DOHH2 (cell line): ENCODE measurements at regions not wholly inside any gene's neighbourhood (a gene's known extent, or its start where the extent isn't known, plus 50 kb on each side); places are given as distances from the start of the nearest gene placed in this dataset.

Experiments
- H3F3A ChIP-seq: fragments of 200-600 bp; sonication (generic), shearing (Covaris generic); 2 replicates; pipeline ENCODE4 v1.6.0; 2016; ENCODE audit warnings: antibody characterized with exemption, mild to moderate bottlenecking; ENCODE audit not compliant: control insufficient read depth, insufficient read depth
- H3K27ac ChIP-seq: fragments of 200-600 bp; sonication (generic); 2 replicates; pipeline ENCODE4 v1.5.1; 2014; ENCODE audit warnings: low read depth, mild to moderate bottlenecking, low read length, moderate library complexity
- H3K27me3 ChIP-seq: fragments of 200-600 bp; sonication (generic); 2 replicates; pipeline ENCODE4 v1.6.1; 2014; ENCODE audit warnings: mild to moderate bottlenecking, low read length, mixed read lengths; ENCODE audit not compliant: control insufficient read depth
- H3K36me3 ChIP-seq: fragments of 200-600 bp; sonication (generic); 2 replicates; pipeline ENCODE4 v1.6.1; 2014; ENCODE audit warnings: mild to moderate bottlenecking, low read length, moderate library complexity, mixed read lengths; ENCODE audit not compliant: control insufficient read depth
- H3K4me1 ChIP-seq: fragments of 200-600 bp; sonication (generic); 2 replicates; pipeline ENCODE4 v1.6.1; 2014; ENCODE audit warnings: mild to moderate bottlenecking, low read length, mixed read lengths; ENCODE audit not compliant: control insufficient read depth
- H3K4me2 ChIP-seq: fragments of 200-600 bp; sonication (generic); 2 replicates; pipeline ENCODE4 v1.6.0; 2014; ENCODE audit warnings: mild to moderate bottlenecking, low read length, moderate library complexity
- H3K4me3 ChIP-seq: fragments of 200-600 bp; sonication (generic); 2 replicates; pipeline ENCODE4 v1.5.1; 2014; ENCODE audit warnings: mild to moderate bottlenecking, low read length, mixed read lengths
- H3K79me2 ChIP-seq: fragments of 200-600 bp; sonication (generic); 2 replicates; pipeline ENCODE4 v1.6.1; 2014; ENCODE audit warnings: mild to moderate bottlenecking, low read length, mixed read lengths; ENCODE audit not compliant: control insufficient read depth
- H3K9me2 ChIP-seq: fragments of 200-600 bp; sonication (generic); replicated peaks from 2 replicates; pipeline ENCODE4 v1.6.1; 2014; ENCODE audit warnings: mild to moderate bottlenecking, low read length, mixed read lengths; ENCODE audit not compliant: control insufficient read depth
- H3K9me3 ChIP-seq: fragments of 200-600 bp; sonication (generic); 2 replicates; pipeline ENCODE4 v1.6.1; 2014; ENCODE audit warnings: antibody characterized with exemption, low read length, mixed read lengths; ENCODE audit not compliant: control insufficient read depth, insufficient read depth
- H4K20me1 ChIP-seq: fragments of 200-600 bp; sonication (generic); 2 replicates; pipeline ENCODE4 v1.6.0; 2014; ENCODE audit warnings: low read depth, mild to moderate bottlenecking, antibody characterized with exemption, low read length, moderate library complexity; ENCODE audit not compliant: control insufficient read depth, insufficient read depth
- CTCF ChIP-seq: fragments of 200-600 bp; sonication (generic); IDR thresholded peaks from one replicate; pipeline ENCODE4 v1.5.1; 2014; ENCODE audit warnings: antibody characterized with exemption, mild to moderate bottlenecking, low read depth, low read length; ENCODE audit not compliant: poor library complexity, severe bottlenecking
- EZH2phosphoT487 ChIP-seq: fragments of 200-600 bp; sonication (generic); IDR thresholded peaks from 2 replicates; pipeline ENCODE4 v1.6.1; 2017; ENCODE audit warnings: borderline replicate concordance, mild to moderate bottlenecking, antibody characterized with exemption, low read length, moderate library complexity, mixed read lengths

- H3K4me3 ChIP-seq: no peak overlapping the region
- no peaks in the 10 kb centered on the region for H3K9me3 ChIP-seq
- H4K20me1 ChIP-seq: no peaks in the 10 kb centered on the region
- H3K9me2 ChIP-seq: no peaks in the 10 kb centered on the region
- no peaks in the 10 kb centered on the region for H3K27me3 ChIP-seq
- TF ChIP-seq CTCF (no peak), EZH2phosphoT487 (no peak)
- H3K4me2 ChIP-seq: no peak overlapping the region
- no peaks in the 10 kb centered on the region for H3K79me2 ChIP-seq
- no peak overlapping the region for H3K27ac ChIP-seq
- no peaks in the 10 kb centered on the region for H3K4me1 ChIP-seq
- H3K36me3 ChIP-seq: no peaks in the 10 kb centered on the region
- H3F3A ChIP-seq: no peaks in the 10 kb centered on the region
These were observed 392.6 kb downstream of the KLF5 start for GRCh38 chr13:73451221-73452029.

- Histone ChIP-seq H3K36me3 (no peaks in the 10 kb centered on the region), H3K79me2 (no peaks in the 10 kb centered on the region), H3K4me2 (no peak overlapping the region), H3K27me3 (no peaks in the 10 kb centered on the region), H3K4me1 (no peaks in the 10 kb centered on the region), H3K4me3 (no peak overlapping the region), H3K27ac (no peak overlapping the region), H4K20me1 (no peaks in the 10 kb centered on the region), H3K9me2 (no peaks in the 10 kb centered on the region), H3K9me3 (no peaks in the 10 kb centered on the region), H3F3A (no peaks in the 10 kb centered on the region)
- TF ChIP-seq EZH2phosphoT487: no peak
- TF ChIP-seq CTCF: no peak
These were observed 391.8 kb downstream of the KLF5 start for GRCh38 chr13:73450583-73450982.

- H3K27me3 ChIP-seq: no peaks in the 10 kb centered on the region
- TF ChIP-seq EZH2phosphoT487 (no peak), CTCF (no peak)
- no peaks in the 10 kb centered on the region for H3K36me3 ChIP-seq
- H4K20me1 ChIP-seq: no peaks in the 10 kb centered on the region
- no peaks in the 10 kb centered on the region for H3K79me2 ChIP-seq
- H3K4me1 ChIP-seq: no peaks in the 10 kb centered on the region
- no peak overlapping the region for H3K27ac ChIP-seq
- H3K4me3 ChIP-seq: no peak overlapping the region
- no peaks in the 10 kb centered on the region for H3F3A ChIP-seq
- no peaks in the 10 kb centered on the region for H3K9me3 ChIP-seq
- no peaks in the 10 kb centered on the region for H3K9me2 ChIP-seq
- no peak overlapping the region for H3K4me2 ChIP-seq
These were observed 390.4 kb downstream of the KLF5 start for GRCh38 chr13:73449252-73449651.
